NB4 (cell line): ENCODE measurements at regions not wholly inside any gene's neighbourhood (a gene's known extent, or its start where the extent isn't known, plus 50 kb on each side); places are given as distances from the start of the nearest gene placed in this dataset.

ENCODE experiments used
- CTCF ChIP-seq: IDR thresholded peaks from one replicate; pipeline ENCODE4 v1.5.1; 2012; ENCODE audit warnings: low read depth, low read length
- MAX ChIP-seq: IDR thresholded peaks from 2 replicates; pipeline ENCODE4 v1.6.1; 2011; ENCODE audit warnings: low read depth, low read length
- POLR2A ChIP-seq: IDR thresholded peaks from 2 replicates; pipeline ENCODE4 v1.6.1; 2011; ENCODE audit warnings: mild to moderate bottlenecking; ENCODE audit not compliant: insufficient read length; ENCODE audit errors: extremely low read depth

GRCh38 chr6:94272327-94272726 lies 853.0 kb upstream of the EPHA7 start:
- TF ChIP-seq CTCF: no peak
- TF ChIP-seq MAX: no peak
- no peak for TF ChIP-seq POLR2A
